Gastrocnemius medialis (tissue), 4 donors: ENCODE measurements at regions not wholly inside any gene's neighbourhood (a gene's known extent, or its start where the extent isn't known, plus 50 kb on each side); places are given as distances from the start of the nearest gene placed in this dataset.

Experiments
- ATAC-seq, 2 donors: fragments of 150-250 bp; one replicate each; pipeline ENCODE4 v1.9.1; 2016
- DNase-seq, 2 donors: peaks; one replicate each; pipeline ENCODE4 v3.0.0-alpha.2; 2019
- H3K27ac ChIP-seq, 4 donors: fragments of 200-600 bp; sonication (generic); 1 replicate in 1 of 4; 2 replicates in 3 of 4; pipeline ENCODE4 v1.5.1; 2016 to 2018; ENCODE audit warnings: mild to moderate bottlenecking in 2 of 4, moderate library complexity in 1 of 4
- H3K27me3 ChIP-seq, 3 donors: fragments of 200-600 bp; sonication (generic) in 2 of 3; 1 replicate in 1 of 3; 2 replicates in 2 of 3; pipeline versions ENCODE4 v1.5.1 to v1.6.0; 2016 to 2019; ENCODE audit warnings: mild to moderate bottlenecking in 1 of 3, moderate library complexity in 1 of 3
- H3K36me3 ChIP-seq, 2 donors: fragments of 200-600 bp; sonication (generic) in 1 of 2; one replicate each; pipeline ENCODE4 v1.5.1; 2017 to 2018
- H3K4me1 ChIP-seq, 2 donors: fragments of 200-600 bp; sonication (generic) in 1 of 2; one replicate each; pipeline ENCODE4 v1.5.1; 2016 to 2017; ENCODE audit warnings: mild to moderate bottlenecking in 2 of 2
- H3K4me3 ChIP-seq, 4 donors: fragments of 200-600 bp; sonication (generic) in 3 of 4; 1 replicate in 1 of 4; 2 replicates in 3 of 4; pipeline ENCODE4 v1.5.1; 2016 to 2019; ENCODE audit warnings: mild to moderate bottlenecking in 2 of 4
- H3K9me3 ChIP-seq, 3 donors: fragments of 200-600 bp; sonication (generic) in 2 of 3; 1 replicate in 1 of 3; 2 replicates in 2 of 3; pipeline ENCODE4 v1.5.1; 2016 to 2019
- CTCF ChIP-seq, 5 experiments: fragments of 450-650 bp in 3 of 5; fragments of 200-600 bp in 2 of 5; sonication (generic) in 2 of 5; IDR thresholded peaks in 4 of 5; conservative IDR thresholded peaks in 1 of 5; 1 replicate in 4 of 5; 2 replicates in 1 of 5; pipeline ENCODE4 v1.5.1; 2016 to 2019; ENCODE audit warnings: antibody characterized with exemption in 5 of 5, mild to moderate bottlenecking in 3 of 5, moderate library complexity in 3 of 5
- POLR2A ChIP-seq, 2 donors: fragments of 450-650 bp; IDR thresholded peaks; one replicate each; pipeline ENCODE4 v1.6.1; 2017; ENCODE audit warnings: antibody characterized with exemption in 2 of 2, mild to moderate bottlenecking in 2 of 2, moderate library complexity in 2 of 2
- in situ Hi-C, 4 donors: fragments of 200-750 bp; cut with MboI; loops; one replicate each; pipeline versions ENCODE4 v1.15.0 to v1.8.0; 2017; ENCODE audit warnings: low sequenced_read_pairs in 4 of 4
- intact Hi-C: fragments of 100-400 bp; cut with DNase I; formaldehyde crosslinking; loops from one replicate; pipeline ENCODE4 v1.15.1; 2023; ENCODE audit warnings: low total_unique reads

- H3K27ac ChIP-seq = no peak overlapping the region
- in situ Hi-C loops = no loop called here
- no peaks in the 10 kb centered on the region for H3K4me1 ChIP-seq
- TF ChIP-seq POLR2A (IDR thresholded peaks at IDR 0.05) (no peak), CTCF (IDR thresholded peaks at IDR 0.05 in 4 of 5, conservative IDR thresholded peaks at IDR 0.05 in 1 of 5) (no peak)
- H3K4me3 ChIP-seq = no peak overlapping the region
- ATAC-seq = no peak
- H3K27me3 ChIP-seq = no peaks in the 10 kb centered on the region
- H3K9me3 ChIP-seq = no peaks in the 10 kb centered on the region
- intact Hi-C loops = no loop called here
- DNase-seq = no peak
- no peaks in the 10 kb centered on the region for H3K36me3 ChIP-seq
Observed at GRCh38 chr10:44742248-44742647, 168.9 kb upstream of the TMEM72 start.

- Histone ChIP-seq H3K27me3 (no peaks in the 10 kb centered on the region), H3K9me3 (no peaks in the 10 kb centered on the region), H3K4me3 (no peak overlapping the region), H3K27ac (no peak overlapping the region), H3K36me3 (no peaks in the 10 kb centered on the region), H3K4me1 (no peaks in the 10 kb centered on the region)
- DNase-seq = no peak
- no peak for ATAC-seq
- in situ Hi-C loops = no loop called here
- no peak for TF ChIP-seq POLR2A (IDR thresholded peaks at IDR 0.05)
- TF ChIP-seq CTCF (IDR thresholded peaks at IDR 0.05 in 4 of 5, conservative IDR thresholded peaks at IDR 0.05 in 1 of 5) = no peak
- intact Hi-C loops = no loop called here
Observed at GRCh38 chr10:44743535-44743934, 167.6 kb upstream of the TMEM72 start.

- TF ChIP-seq POLR2A (IDR thresholded peaks at IDR 0.05) (no peak), CTCF (IDR thresholded peaks at IDR 0.05 in 4 of 5, conservative IDR thresholded peaks at IDR 0.05 in 1 of 5) (no peak)
- Histone ChIP-seq H3K27ac (no peak overlapping the region), H3K4me1 (no peaks in the 10 kb centered on the region), H3K36me3 (no peaks in the 10 kb centered on the region), H3K27me3 (no peaks in the 10 kb centered on the region), H3K4me3 (no peak overlapping the region), H3K9me3 (no peaks in the 10 kb centered on the region)
- in situ Hi-C loops (no loop called here), intact Hi-C loops (no loop called here)
- DNase-seq = no peak
- no peak for ATAC-seq
Observed at GRCh38 chr10:44745920-44746319, 165.2 kb upstream of the TMEM72 start.

- in situ Hi-C loops = no loop called here
- H3K4me1 ChIP-seq = no peaks in the 10 kb centered on the region
- H3K36me3 ChIP-seq = no peaks in the 10 kb centered on the region
- H3K27me3 ChIP-seq = no peaks in the 10 kb centered on the region
- H3K27ac ChIP-seq = no peak overlapping the region
- ATAC-seq = no peak
- no peak overlapping the region for H3K4me3 ChIP-seq
- DNase-seq = no peak
- H3K9me3 ChIP-seq = no peaks in the 10 kb centered on the region
- intact Hi-C loops = no loop called here
- TF ChIP-seq POLR2A (IDR thresholded peaks at IDR 0.05) (no peak), CTCF (IDR thresholded peaks at IDR 0.05 in 4 of 5, conservative IDR thresholded peaks at IDR 0.05 in 1 of 5) (no peak)
Observed at GRCh38 chr10:44747593-44748172, 163.5 kb upstream of the TMEM72 start.

- DNase-seq = no peak
- Histone ChIP-seq H3K36me3 (no peaks in the 10 kb centered on the region), H3K4me3 (no peak overlapping the region), H3K4me1 (no peaks in the 10 kb centered on the region), H3K27ac (no peak overlapping the region), H3K27me3 (no peaks in the 10 kb centered on the region), H3K9me3 (no peaks in the 10 kb centered on the region)
- ATAC-seq = no peak
- in situ Hi-C loops = no loop called here
- TF ChIP-seq POLR2A (IDR thresholded peaks at IDR 0.05) = no peak
- no peak for TF ChIP-seq CTCF (IDR thresholded peaks at IDR 0.05 in 4 of 5, conservative IDR thresholded peaks at IDR 0.05 in 1 of 5)
- intact Hi-C loops = no loop called here
Observed at GRCh38 chr10:44749151-44749550, 162.0 kb upstream of the TMEM72 start.
